ENCODE measurements at regions not wholly inside any gene's neighbourhood (a gene's known extent, or its start where the extent isn't known, plus 50 kb on each side); places are given as distances from the start of the nearest gene placed in this dataset.

- no peaks in the 10 kb centered on the region for H3K4me1 ChIP-seq (replicated peaks in 1 of 4; ENCODE audit: control insufficient read depth in 3 of 4, insufficient read depth in 4 of 4, low read length in 3 of 4)
- H3K9me3 ChIP-seq (ENCODE audit: insufficient read depth in 2 of 2, low read depth in 1 of 2, low read length in 1 of 2): no peaks in the 10 kb centered on the region
- no peak overlapping the region for H4K8ac ChIP-seq (ENCODE audit: extremely low read depth, insufficient read depth, low read length)
- CTCF ChIA-PET (ENCODE audit: partially characterized antibody): no interaction called here
- H3K27me3 ChIP-seq (replicated peaks in 1 of 4; ENCODE audit: control insufficient read depth in 3 of 4, extremely low read depth in 1 of 4, insufficient read depth in 3 of 4, low read length in 3 of 4): no peaks in the 10 kb centered on the region
- no peaks in the 10 kb centered on the region for H3K23me2 ChIP-seq (ENCODE audit: low read depth, low read length)
- no peak overlapping the region for H2BK20ac ChIP-seq (ENCODE audit: low read length)
- no peak overlapping the region for H2AK5ac ChIP-seq (ENCODE audit: low read depth, low read length)
- H3K18ac ChIP-seq (ENCODE audit: extremely low read depth, low read length): no peak overlapping the region
- no peak overlapping the region for H4K5ac ChIP-seq (ENCODE audit: insufficient read length, low read depth, low read length)
- POLR2A ChIA-PET (ENCODE audit: partially characterized antibody): no interaction called here
- no peak overlapping the region for H3K27ac ChIP-seq (ENCODE audit: low read depth, low read length)
- no peak overlapping the region for H2BK5ac ChIP-seq (ENCODE audit: low read depth, low read length)
- 0 out of 2 replicates have a peak overlapping the region, but pooled peaks have one; percentile 38 for H2AFZ ChIP-seq (ENCODE audit: low read length)
- no peak for FAIRE-seq
- no peak overlapping the region for H2BK15ac ChIP-seq (ENCODE audit: low read length)
- H2BK12ac ChIP-seq (ENCODE audit: low read depth, low read length): no peak overlapping the region
- H3K79me2 ChIP-seq (ENCODE audit: control insufficient read depth in 1 of 2, insufficient read depth in 2 of 2, low read length in 2 of 2): no peaks in the 10 kb centered on the region
- no peaks in the 10 kb centered on the region for H3K79me1 ChIP-seq (ENCODE audit: low read depth, low read length)
- H2BK120ac ChIP-seq (replicated peaks; ENCODE audit: low read depth, low read length): no peak overlapping the region
- no peak overlapping the region for H4K91ac ChIP-seq (replicated peaks; ENCODE audit: insufficient read length, low read length)
- no peak overlapping the region for H3K4me2 ChIP-seq (ENCODE audit: insufficient read depth in 1 of 2, low read depth in 2 of 2, low read length in 2 of 2)
- no peak overlapping the region for H3K14ac ChIP-seq (ENCODE audit: insufficient read length)
- H3K36me3 ChIP-seq (ENCODE audit: control insufficient read depth in 2 of 4, insufficient read depth in 4 of 4, low read length in 3 of 4): no peaks in the 10 kb centered on the region
- H3K56ac ChIP-seq (replicated peaks; ENCODE audit: insufficient read length, low read depth, low read length): no peak overlapping the region
- H3K4ac ChIP-seq (replicated peaks; ENCODE audit: insufficient read length, low read depth, low read length): no peak overlapping the region
- H3K23ac ChIP-seq (ENCODE audit: insufficient read length): no peak overlapping the region
- H3K4me3 ChIP-seq (ENCODE audit: extremely low read depth in 1 of 4, insufficient read depth in 2 of 4, low read depth in 3 of 4, low read length in 4 of 4): no peak overlapping the region
- no peaks in the 10 kb centered on the region for H4K20me1 ChIP-seq (replicated peaks in 1 of 2; ENCODE audit: control insufficient read depth in 1 of 2, insufficient read depth in 2 of 2, low read length in 2 of 2)
- DNase-seq (ENCODE audit: low read depth in 1 of 2, low spot score in 2 of 2): no peak
- no peak overlapping the region for H3K9ac ChIP-seq (replicated peaks in 1 of 4; ENCODE audit: extremely low read depth in 1 of 4, low read depth in 3 of 4, low read length in 3 of 4)
- no peak for TF ChIP-seq CHD7 (IDR thresholded peaks at IDR 0.05; ENCODE audit: insufficient replicate concordance, low read length)
- TF ChIP-seq HDAC6 (IDR thresholded peaks at IDR 0.05; ENCODE audit: low read depth, low read length): no peak
Observed at GRCh38 chr6:145034664-145035063, 700.7 kb downstream of the EPM2A start.

Measured in H1 (cell line).